ENCODE measurements at regions not wholly inside any gene's neighbourhood (a gene's known extent, or its start where the extent isn't known, plus 50 kb on each side); places are given as distances from the start of the nearest gene placed in this dataset.
"Not testable (repeated sequence)": the region's sequence is repeated elsewhere in the genome, so short reads cannot be mapped to it uniquely, and the experiment has no call there.

DNA sequence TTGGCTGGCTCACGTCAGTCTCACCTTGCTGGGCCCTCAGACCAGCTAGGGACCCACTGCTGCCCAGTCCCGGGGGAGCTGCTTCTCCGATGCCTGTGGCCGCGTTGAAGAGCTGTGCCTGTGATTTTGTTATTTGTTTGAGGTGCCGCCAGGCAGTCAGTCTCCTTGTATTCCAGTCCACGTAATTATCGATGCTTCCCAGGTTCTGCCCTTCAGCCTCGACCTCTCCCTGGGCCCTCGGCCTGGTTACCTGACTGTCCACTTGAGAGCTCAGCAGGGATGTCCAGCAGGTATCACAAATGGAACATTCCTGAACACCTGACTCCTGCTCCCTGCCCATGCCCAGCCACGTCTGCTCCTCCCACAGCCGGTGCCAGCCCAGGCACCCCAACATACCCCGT is 195.9 kb upstream of the HS6ST1 start:
- no peak for DNase-seq

DNA sequence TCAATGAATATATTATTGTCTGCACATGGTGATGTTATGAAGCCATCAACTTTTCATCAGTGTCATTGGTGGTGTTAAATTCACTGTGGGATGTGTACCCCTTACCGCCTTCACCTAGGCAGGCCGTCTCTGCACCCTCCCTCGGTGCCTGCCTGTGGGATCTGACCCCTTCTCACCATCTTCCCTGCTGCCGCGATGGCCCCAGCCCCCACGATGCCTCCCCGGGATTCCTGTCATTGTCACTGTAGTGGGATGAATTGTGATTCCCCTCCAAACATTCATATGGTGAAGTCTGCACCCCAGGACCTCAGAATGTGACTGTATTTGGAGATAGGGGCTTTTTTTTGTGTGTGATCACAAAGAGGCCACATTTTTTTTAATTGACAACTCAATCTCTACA is 198.3 kb upstream of the HS6ST1 start:
- no peak for DNase-seq

DNA sequence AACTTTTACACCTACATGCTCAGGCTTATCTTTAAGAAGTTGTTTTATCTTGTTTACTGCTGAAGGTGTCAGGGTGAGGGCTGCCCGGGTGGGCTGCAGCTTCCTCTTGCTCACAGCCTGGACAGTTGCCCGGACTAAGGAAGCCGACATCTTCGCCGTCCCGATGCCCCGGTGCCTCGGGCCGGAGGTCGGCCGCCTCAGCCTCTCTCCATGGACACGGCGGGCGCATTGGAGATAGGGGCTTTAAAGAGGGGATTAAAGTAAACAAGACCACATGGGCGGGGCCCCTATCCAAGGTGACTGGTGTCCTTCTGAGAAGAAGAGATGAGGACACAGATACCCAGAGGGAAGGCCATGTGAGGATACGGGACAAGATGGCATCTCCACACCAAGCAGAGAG is 200.4 kb upstream of the HS6ST1 start:
- DNase-seq = not testable (repeated sequence)

DNA sequence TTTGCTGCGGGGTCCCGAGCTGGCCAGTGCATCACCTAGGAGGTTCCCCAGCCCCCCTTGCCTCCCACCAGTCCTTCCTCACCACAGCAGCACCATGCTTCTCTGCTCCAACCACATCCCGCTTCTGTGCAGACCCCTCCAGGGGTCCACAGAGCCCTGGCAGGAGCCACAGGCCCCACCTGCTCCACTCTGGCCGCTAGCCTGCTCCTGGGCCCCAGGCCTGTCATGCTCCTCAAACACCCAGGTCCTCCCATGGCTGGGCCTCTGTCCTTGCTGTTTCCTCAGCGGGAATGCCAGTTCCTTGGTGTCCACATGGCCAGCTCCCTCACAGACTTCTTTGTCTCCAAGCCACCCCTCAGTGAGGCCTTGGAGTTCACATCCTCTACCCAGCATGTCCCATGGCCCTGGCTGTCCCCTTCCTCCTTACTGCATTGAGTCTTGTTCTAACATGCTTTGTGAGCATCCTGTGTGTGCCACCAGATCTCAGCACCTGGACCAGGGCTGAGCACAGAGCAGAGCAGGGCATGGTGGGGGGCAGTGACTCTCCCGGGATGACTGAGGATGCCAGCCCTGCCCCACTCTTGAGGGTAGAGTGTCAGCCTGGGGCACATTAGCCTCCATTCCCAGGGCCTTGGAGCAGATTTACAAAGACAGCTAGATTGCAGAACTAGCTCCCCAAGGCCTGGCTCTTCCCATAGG is 201.0 kb upstream of the HS6ST1 start:
- no peak for DNase-seq

DNA sequence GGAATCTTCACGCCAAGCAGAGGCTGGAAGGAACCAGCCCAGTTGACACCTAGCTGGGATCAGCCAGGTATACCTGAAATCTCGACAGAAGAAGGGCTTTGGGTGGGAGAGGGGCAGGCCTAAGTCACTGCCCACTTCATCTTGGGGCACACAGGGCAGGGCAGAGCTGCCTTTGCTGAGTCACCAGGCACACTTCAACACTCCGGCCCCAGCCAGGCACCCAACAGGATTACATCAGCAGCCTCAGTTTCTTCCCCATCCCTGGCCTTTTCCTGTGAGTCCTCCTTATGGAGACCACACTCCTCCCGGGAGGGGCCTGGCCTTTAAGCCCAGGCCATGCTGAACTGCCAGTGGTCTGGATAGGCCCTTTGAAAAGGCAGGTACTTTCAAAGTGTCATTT is 201.7 kb upstream of the HS6ST1 start:
- DNase-seq = no peak

DNA sequence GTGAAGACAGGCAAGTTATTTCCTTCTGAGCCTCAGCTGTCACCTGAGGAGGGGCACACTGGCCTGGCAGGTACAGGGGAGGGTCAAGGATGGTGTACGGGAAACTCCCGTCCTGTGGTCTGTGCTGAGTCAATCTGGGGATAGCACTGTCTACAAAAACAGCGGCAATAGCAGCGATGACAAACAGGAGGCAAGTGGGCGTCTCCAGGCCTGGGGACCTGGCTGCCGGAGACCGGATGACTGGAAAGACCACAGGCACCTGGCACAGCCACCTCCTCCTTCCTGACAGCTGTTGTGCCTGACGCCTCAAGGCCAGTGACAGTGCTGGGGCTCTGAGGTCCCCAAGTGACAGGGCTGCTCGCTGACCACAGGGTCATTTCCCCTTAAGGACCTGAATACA is 202.1 kb upstream of the HS6ST1 start:
- no peak for DNase-seq

DNA sequence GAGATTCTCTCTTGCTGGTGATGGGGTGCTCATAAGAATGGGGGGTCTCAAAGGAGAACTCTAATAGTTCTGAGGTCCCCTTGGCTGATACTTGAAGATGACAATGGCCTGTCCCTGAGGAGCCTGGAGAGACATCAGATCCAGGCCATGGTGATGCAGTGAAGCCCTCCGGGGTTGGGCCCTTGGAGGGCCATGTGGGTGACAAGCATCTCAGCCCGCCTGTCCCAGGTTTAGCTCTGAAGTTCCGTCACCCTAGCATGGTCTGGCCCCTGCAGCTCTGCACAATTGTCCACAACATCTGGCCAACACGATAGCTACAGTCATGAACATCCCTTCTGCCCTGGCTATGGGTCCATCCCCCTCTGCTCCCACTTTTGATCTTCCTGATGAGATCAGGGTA is 202.8 kb upstream of the HS6ST1 start:
- DNase-seq = no peak

DNA sequence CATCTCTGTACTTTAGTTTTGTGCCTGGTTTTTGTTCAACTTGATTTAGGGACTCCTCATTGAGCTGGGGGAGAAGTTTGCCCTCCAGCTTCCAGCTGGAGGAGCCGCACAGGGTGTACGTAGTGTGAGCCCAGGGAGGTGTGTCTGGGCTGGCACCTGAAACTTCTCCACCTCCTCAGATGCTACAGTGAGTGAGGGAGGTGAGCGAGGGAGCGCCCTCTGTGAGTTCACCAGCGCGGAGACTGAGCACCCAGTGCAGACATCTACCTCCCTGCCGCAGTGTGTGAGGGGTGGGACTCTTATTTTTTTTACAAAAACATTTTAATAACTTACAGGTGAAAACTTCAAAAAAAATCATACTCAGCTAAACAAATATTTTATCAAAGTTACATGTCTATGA is 204.2 kb upstream of the HS6ST1 start:
- no peak for DNase-seq

DNA sequence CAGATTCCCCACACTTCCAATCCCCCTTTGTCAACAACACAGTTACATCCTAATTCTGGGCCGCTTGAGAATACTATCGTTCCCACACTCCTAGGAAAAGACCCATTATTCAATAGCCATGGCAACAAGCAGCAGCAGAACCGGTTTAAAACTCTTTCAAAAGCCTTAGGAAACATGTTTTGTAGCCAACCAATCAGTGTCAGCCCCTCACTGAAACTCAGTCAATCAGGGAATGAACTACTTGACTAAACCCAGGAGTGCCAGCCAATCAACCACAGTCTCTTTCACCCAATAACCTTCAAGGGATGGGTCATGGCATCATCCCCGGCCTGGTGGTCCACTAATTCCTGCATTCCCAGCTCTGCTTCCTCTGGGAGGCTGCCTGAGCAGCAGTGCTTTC is 204.8 kb upstream of the HS6ST1 start:
- DNase-seq = no peak

GRCh38 chr2:128524183-128524582 is 205.5 kb upstream of the HS6ST1 start:
- DNase-seq = no peak

GRCh38 chr2:128525653-128526052 is 207.0 kb upstream of the HS6ST1 start:
- DNase-seq = no peak

GRCh38 chr2:128526455-128526976 is 207.8 kb upstream of the HS6ST1 start:
- no peak for DNase-seq

- DNase-seq = no peak
Observed at GRCh38 chr2:128528133-128528532, 209.5 kb upstream of the HS6ST1 start.

- DNase-seq = no peak
Observed at GRCh38 chr2:128530025-128530573, 211.4 kb upstream of the HS6ST1 start.

- no peak for DNase-seq
Observed at GRCh38 chr2:128531856-128532255, 213.2 kb upstream of the HS6ST1 start.

- no peak for DNase-seq
Observed at GRCh38 chr2:128533101-128533500, 214.4 kb upstream of the HS6ST1 start.

- no peak for DNase-seq
Observed at GRCh38 chr2:128534688-128535392, 216.2 kb upstream of the HS6ST1 start.

- DNase-seq = no peak
Observed at GRCh38 chr2:128535953-128536352, 217.3 kb upstream of the HS6ST1 start.

DNA sequence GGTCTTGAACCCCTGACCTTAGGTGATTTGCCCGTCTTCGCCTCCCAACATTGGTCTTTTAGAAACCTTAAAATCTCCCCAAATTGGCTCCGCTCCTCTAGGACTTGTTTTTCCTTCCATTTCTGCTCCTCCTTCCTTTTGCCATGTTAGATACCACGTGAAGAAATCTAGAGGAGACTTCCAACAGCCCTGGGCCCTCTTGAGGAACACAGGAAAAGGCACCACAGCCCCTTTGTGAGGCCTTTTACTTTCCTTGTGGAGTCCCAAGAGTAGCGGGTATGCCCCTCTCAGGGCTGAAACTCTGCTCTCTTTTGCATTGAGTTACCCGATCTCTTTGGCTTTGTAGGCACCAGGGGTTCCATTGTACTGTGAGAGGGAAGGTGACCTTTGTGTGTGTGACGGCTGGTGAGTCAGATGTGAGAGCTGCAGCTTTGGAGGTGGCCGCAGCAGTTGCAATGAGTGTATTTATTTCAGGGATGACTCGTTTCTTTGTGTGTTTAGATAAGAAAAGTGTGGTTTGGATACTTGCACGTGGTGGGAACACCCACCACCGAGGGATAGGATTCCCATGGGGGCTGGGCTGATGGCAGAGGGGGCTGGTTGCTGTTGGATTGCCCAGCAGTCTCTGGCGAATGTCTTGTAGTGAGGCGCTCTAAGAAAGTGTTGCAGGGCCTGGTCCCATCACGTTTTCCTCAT is 218.4 kb upstream of the HS6ST1 start:
- DNase-seq = no peak

- no peak for DNase-seq
Observed at GRCh38 chr2:128537646-128538045, 219.0 kb upstream of the HS6ST1 start.

DNA sequence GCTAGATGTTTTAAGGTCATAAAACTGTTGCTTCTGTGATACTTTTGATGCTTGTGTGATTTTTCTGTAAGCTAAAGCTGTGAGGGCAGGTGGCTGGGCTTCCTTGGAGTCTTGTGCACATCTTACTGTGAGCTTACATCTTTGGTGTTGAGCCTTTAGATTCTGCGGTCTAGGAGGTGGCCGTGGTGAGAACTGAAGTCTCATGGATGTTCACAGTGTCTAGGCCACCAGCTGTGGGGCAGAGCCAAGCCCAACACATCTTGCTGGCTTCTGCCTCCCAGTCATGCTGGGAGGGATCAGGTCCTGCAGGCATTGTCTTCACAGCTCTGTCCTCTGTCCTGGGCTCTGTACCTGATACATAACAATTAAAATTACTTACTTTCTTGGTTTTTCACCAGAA is 219.7 kb upstream of the HS6ST1 start:
- no peak for DNase-seq

DNA sequence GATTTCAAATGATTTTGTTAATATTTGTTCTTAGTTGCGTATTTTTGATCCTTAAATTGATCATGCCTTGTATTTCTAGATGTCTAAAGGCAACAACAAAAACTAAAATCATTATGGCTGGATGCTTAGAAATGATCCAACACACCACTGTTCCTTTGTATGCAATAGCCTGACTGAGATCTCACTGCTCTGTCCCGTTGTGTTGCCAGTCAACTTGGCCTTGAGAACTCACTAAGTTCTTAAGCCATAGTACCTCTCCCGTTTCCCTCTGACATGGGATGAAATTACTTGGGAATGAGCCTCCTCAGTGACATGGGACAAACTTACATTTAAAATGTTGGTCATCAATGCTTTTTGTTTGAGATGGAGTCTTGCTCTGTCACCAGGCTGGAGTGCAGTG is 222.0 kb upstream of the HS6ST1 start:
- DNase-seq = no peak

DNA sequence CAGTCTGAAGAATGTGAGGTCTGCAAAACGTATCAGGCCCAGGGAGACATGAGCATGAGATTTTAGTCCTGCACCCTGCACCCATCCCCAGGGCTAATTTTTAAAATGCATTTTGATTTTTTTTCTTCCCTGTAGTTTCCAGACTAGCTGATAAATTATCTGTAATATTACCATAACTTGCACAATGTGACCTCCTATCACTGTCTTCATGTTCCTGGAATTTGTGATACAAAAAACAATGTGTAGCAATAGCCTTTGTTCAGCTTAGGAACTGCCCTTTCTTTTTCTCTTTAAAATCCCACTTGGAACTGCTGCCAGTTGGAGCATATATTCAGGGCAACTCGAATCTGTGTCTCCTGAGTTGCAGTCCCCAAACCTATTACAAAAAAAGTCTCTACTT is 222.8 kb upstream of the HS6ST1 start:
- DNase-seq = no peak

DNA sequence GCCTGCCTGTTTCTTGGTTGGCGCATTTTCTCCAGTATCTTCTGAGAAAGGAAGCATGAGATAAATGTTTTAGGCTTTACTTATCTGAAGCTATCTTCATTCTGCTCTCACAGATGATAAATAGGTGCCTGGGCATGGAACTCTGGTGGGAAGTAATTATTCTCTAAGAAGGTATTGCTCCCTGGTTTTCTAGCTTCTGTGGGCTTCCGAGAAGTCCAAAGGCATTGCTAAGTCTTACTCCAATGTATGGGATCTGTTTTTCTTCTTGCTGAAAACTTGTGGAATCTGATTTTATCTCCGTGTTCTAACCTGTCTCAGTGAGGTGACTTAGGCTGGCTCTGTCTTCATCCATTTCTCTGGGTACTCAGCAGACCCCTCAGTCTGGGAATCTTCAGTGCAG is 224.4 kb upstream of the HS6ST1 start:
- no peak for DNase-seq

All from AML-193 (cell line).